ENCODE measurements at regions not wholly inside any gene's neighbourhood (a gene's known extent, or its start where the extent isn't known, plus 50 kb on each side); places are given as distances from the start of the nearest gene placed in this dataset.
"Not testable (repeated sequence)": the region's sequence is repeated elsewhere in the genome, so short reads cannot be mapped to it uniquely, and the experiment has no call there.

DNA sequence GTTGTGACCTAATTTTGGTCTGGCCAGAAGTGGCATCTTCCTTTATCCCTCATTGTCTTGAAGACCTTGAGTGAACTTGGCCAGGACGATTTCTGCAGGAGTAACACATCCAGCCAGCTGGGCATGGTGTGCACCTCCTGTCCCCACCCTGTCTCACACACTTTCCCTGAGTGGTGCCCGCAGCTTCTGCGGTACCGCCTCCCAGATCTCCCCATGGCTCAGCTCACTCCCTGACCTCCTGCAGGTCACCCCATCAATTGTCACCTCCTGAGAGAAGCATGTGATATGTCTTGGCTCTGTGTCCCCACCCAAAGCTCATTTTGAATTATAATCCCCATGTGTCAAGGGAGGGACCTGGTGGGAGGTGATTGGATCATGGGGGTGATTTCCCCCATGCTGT is 50.2 kb upstream of the TP53I11 start:
- no peak overlapping the region for H3K4me3 ChIP-seq
- no peaks in the 10 kb centered on the region for H3K36me3 ChIP-seq
- H3K27ac ChIP-seq (replicated peaks): no peak overlapping the region
- peaks cover 10% of the 10 kb centered on the region for H3K4me1 ChIP-seq
- no peaks in the 10 kb centered on the region for H3K27me3 ChIP-seq (ENCODE audit: low read depth)
- intact Hi-C loops (cut with micrococcal nuclease): no loop called here
- DNase-seq: no peak
- TF ChIP-seq, protein P1, sequence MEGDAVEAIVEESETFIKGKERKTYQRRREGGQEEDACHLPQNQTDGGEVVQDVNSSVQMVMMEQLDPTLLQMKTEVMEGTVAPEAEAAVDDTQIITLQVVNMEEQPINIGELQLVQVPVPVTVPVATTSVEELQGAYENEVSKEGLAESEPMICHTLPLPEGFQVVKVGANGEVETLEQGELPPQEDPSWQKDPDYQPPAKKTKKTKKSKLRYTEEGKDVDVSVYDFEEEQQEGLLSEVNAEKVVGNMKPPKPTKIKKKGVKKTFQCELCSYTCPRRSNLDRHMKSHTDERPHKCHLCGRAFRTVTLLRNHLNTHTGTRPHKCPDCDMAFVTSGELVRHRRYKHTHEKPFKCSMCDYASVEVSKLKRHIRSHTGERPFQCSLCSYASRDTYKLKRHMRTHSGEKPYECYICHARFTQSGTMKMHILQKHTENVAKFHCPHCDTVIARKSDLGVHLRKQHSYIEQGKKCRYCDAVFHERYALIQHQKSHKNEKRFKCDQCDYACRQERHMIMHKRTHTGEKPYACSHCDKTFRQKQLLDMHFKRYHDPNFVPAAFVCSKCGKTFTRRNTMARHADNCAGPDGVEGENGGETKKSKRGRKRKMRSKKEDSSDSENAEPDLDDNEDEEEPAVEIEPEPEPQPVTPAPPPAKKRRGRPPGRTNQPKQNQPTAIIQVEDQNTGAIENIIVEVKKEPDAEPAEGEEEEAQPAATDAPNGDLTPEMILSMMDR (IDR thresholded peaks at IDR 0.05; ENCODE audit: borderline replicate concordance): no peak
- H3K9me3 ChIP-seq (replicated peaks): no peaks in the 10 kb centered on the region

DNA sequence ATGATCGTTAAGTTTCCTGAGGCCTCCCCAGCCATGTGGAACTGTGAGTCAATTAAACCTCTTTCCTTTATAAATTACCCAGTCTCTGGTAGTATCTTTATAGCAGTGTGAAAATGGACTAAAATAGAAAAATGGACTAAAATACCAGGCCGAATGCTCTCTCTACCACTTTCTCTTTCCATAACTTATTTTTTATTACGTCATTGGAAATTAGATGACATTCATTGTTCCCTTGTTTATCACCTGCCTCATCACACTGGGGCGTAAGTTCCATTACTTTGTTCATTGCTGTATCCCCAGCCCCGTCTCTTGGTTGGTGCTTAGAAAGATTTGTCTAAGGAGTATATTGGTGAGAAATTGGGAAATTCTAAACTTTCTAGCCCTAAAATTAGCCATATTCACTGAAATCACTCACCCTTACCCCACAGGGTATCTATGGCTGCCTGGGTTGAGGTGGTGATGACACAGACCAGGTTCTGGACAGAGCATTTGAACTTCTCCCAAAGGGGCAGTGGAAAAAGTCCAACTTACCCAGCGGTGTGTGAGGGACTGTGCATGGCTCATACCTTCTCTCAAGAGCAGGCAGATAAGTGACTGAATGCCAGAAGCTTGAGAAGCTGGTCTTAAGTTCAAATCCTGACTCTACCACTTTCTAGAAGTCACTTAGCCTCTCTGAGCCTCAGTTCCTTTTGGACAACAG is 50.9 kb upstream of the TP53I11 start:
- no peaks in the 10 kb centered on the region for H3K9me3 ChIP-seq (replicated peaks)
- H3K4me1 ChIP-seq: peaks cover 10% of the 10 kb centered on the region
- TF ChIP-seq, protein P1 (IDR thresholded peaks at IDR 0.05; ENCODE audit: borderline replicate concordance): no peak
- H3K4me3 ChIP-seq: no peak overlapping the region
- H3K27ac ChIP-seq (replicated peaks): no peak overlapping the region
- intact Hi-C loops (cut with micrococcal nuclease): no loop called here
- no peak for DNase-seq
- no peaks in the 10 kb centered on the region for H3K27me3 ChIP-seq (ENCODE audit: low read depth)
- H3K36me3 ChIP-seq: no peaks in the 10 kb centered on the region

DNA sequence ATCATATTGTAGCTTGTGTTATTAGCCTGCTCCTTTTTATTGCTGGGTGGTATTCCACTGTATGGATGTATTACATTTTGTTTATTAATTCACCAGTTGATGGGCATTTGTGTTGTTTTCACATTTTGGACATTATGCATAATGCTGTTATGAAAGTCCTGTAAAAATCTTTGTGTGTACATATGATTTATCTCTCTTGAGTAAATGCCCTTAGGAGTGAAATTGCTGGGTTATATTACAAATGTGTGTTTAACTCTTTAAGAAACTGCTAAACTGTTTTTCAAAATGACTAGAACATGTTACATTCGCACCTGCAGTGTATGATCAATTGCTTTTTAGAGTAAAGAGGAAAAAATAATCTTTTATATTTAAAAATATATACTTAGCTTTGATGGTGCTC is 54.4 kb upstream of the TP53I11 start:
- TF ChIP-seq, protein P1 (IDR thresholded peaks at IDR 0.05; ENCODE audit: borderline replicate concordance): no peak
- H3K27ac ChIP-seq (replicated peaks): no peak overlapping the region
- H3K4me3 ChIP-seq: no peak overlapping the region
- H3K4me1 ChIP-seq: no peaks in the 10 kb centered on the region
- H3K27me3 ChIP-seq (ENCODE audit: low read depth): no peaks in the 10 kb centered on the region
- intact Hi-C loops (cut with micrococcal nuclease): no loop called here
- no peaks in the 10 kb centered on the region for H3K36me3 ChIP-seq
- no peaks in the 10 kb centered on the region for H3K9me3 ChIP-seq (replicated peaks)
- no peak for DNase-seq

DNA sequence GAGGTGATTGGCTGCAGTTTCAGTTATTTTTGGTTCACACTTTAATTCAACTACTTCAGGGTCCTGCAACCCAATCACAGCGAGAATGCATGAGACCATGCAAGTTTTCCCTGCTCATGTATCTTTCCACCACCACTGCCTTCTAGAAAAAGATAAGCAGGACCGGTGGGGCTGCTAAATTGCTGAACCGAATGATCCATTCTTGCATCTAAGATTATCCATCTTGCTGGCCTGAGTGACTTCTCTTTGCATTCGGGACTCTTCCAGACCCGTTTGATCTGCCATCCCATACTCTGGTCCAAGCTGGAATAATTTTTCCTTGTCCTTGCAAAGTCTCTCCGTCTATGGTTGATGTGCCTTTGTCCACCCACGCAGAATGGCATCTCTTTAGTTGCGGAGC is 56.3 kb upstream of the TP53I11 start:
- Histone ChIP-seq H3K9me3 (replicated peaks) (no peaks in the 10 kb centered on the region), H3K4me3 (no peak overlapping the region), H3K4me1 (no peaks in the 10 kb centered on the region), H3K27me3 (ENCODE audit: low read depth) (no peaks in the 10 kb centered on the region), H3K27ac (replicated peaks) (no peak overlapping the region), H3K36me3 (no peaks in the 10 kb centered on the region)
- no peak for DNase-seq
- TF ChIP-seq, protein P1 (IDR thresholded peaks at IDR 0.05; ENCODE audit: borderline replicate concordance): no peak
- intact Hi-C loops (cut with micrococcal nuclease): no loop called here

DNA sequence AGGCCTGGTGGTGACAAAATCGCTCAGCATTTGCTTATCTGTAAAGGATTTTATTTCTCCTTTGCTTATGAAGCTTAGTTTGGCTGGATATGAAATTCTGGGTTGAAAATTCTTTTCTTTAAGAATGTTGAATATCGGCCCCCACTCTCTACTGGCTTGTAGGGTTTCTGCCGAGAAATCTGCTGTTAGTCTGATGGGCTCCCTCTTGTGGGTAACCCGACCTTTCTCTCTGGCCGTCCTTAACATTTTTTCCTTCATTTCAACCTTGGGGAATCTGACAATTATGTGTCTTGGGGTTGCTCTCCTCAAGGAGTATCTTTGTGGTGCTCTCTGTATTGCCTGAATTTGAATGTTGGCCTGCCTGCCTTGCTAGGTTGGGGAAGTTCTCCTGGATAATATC is 65.3 kb upstream of the TP53I11 start:
- DNase-seq; H3K4me1 ChIP-seq; H3K27ac ChIP-seq (replicated peaks); H3K4me3 ChIP-seq; H3K27me3 ChIP-seq (ENCODE audit: low read depth); H3K36me3 ChIP-seq; intact Hi-C loops (cut with micrococcal nuclease): not testable (repeated sequence)
- peaks cover 19% of the 10 kb centered on the region for H3K9me3 ChIP-seq (replicated peaks)

DNA sequence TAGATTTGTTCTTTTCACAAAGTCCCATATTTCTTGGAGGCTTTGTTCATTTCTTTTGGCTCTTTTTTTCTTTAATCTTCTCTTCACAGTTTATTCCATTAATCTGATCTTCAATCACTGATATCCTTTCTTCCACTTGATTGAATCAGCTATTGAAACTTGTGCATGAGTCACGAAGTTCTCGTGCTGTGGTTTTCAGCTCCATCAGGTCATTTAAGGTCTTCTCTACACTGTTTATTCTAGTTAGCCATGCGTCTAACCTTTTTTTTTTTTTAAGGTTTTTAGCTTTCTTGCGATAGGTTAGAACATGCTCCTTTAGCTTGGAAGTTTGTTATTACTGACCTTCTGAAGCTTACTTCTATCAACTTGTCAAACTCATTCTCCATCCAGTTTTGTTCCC is 65.8 kb upstream of the TP53I11 start:
- H3K27me3 ChIP-seq (ENCODE audit: low read depth); H3K27ac ChIP-seq (replicated peaks); DNase-seq; H3K4me3 ChIP-seq; H3K36me3 ChIP-seq; intact Hi-C loops (cut with micrococcal nuclease): not testable (repeated sequence)
- Histone ChIP-seq H3K4me1 (peaks cover 13% of the 10 kb centered on the region), H3K9me3 (replicated peaks) (peaks cover 19% of the 10 kb centered on the region)

All from left ventricle myocardium inferior (tissue), 1 donor.